IMR-90 (cell line): ENCODE measurements at regions not wholly inside any gene's neighbourhood (a gene's known extent, or its start where the extent isn't known, plus 50 kb on each side); places are given as distances from the start of the nearest gene placed in this dataset.

Experiments
- ATAC-seq: fragments of 200-7000 bp; cut with Tn5 transposase; 2 replicates; pipeline ENCODE4 v1.9.1; 2020; ENCODE audit warnings: low read depth, mild to moderate bottlenecking, moderate library complexity
- BruUV-seq: library from RNA; stranded (reverse); fragments of 400-500 nt; replicated peaks from 2 replicates; lab custom pipeline; 2021; lab: Mats Ljungman, UMichigan
- CTCF ChIA-PET: fragments of 300-600 bp; formaldehyde crosslinking; extraction: SDS; loops from one replicate; lab custom pipeline; 2021; ENCODE audit warnings: antibody characterized with exemption; lab: Yijun Ruan, JAX
- POLR2A ChIA-PET: fragments of 300-600 bp; sonication (Branson Sonifier 250); formaldehyde crosslinking; loops from one replicate; lab custom pipeline; 2022; ENCODE audit warnings: antibody characterized with exemption; ENCODE audit not compliant: unreplicated experiment; lab: Charles Lee
- DNase-seq: peaks from one replicate; pipeline ENCODE4 v3.0.0; 2013
- H2AFZ ChIP-seq: replicated peaks from 2 replicates; pipeline ENCODE3; 2013; ENCODE audit warnings: low read length, mild to moderate bottlenecking; ENCODE audit not compliant: poor library complexity
- H2AK5ac ChIP-seq: 2 replicates; pipeline ENCODE4 v1.6.1; 2013; ENCODE audit warnings: low read depth, low read length, inconsistent platforms
- H2AK9ac ChIP-seq: replicated peaks from 2 replicates; pipeline ENCODE3; 2013; ENCODE audit warnings: mild to moderate bottlenecking, low read depth, low read length, moderate library complexity; ENCODE audit not compliant: poor library complexity
- H2BK120ac ChIP-seq: 2 replicates; pipeline ENCODE4 v1.6.1; 2013; ENCODE audit warnings: low read depth, low read length, inconsistent platforms
- H2BK15ac ChIP-seq: 3 replicates; pipeline ENCODE4 v1.6.1; 2013; ENCODE audit warnings: low read depth, low read length, inconsistent platforms
- H2BK20ac ChIP-seq: 2 replicates; pipeline ENCODE4 v1.6.1; 2013; ENCODE audit warnings: low read depth, mild to moderate bottlenecking, inconsistent platforms, low read length, moderate library complexity
- H2BK5ac ChIP-seq: 2 replicates; pipeline ENCODE4 v1.6.1; 2013; ENCODE audit warnings: mild to moderate bottlenecking, low read depth, low read length, inconsistent platforms; ENCODE audit not compliant: poor library complexity, severe bottlenecking
- H3K14ac ChIP-seq: replicated peaks from 2 replicates; pipeline ENCODE4 v1.6.1; 2013; ENCODE audit warnings: low read depth, low read length, inconsistent platforms
- H3K18ac ChIP-seq: 2 replicates; pipeline ENCODE4 v1.6.1; 2013; ENCODE audit warnings: low read depth, low read length, control low read depth
- H3K23ac ChIP-seq: 2 replicates; pipeline ENCODE4 v1.6.1; 2013; ENCODE audit warnings: low read depth, low read length, inconsistent platforms
- H3K27ac ChIP-seq: 2 replicates; pipeline ENCODE4 v1.5.1; 2013; ENCODE audit warnings: mild to moderate bottlenecking, control low read depth, low read length; ENCODE audit not compliant: insufficient read depth
- H3K27me3 ChIP-seq: 2 replicates; pipeline ENCODE4 v1.6.1; 2013; ENCODE audit warnings: low read length; ENCODE audit not compliant: control insufficient read depth, insufficient read depth
- H3K36me3 ChIP-seq: 2 replicates; pipeline ENCODE4 v1.6.1; 2013; ENCODE audit warnings: low read length, mixed read lengths; ENCODE audit not compliant: control insufficient read depth, insufficient read depth
- H3K4ac ChIP-seq: 2 replicates; pipeline ENCODE4 v1.6.1; 2013; ENCODE audit warnings: low read depth, low read length, inconsistent platforms
- H3K4me1 ChIP-seq: 2 replicates; pipeline ENCODE4 v1.6.1; 2013; ENCODE audit warnings: low read length, mixed read lengths; ENCODE audit not compliant: control insufficient read depth, insufficient read depth
- H3K4me2 ChIP-seq: 2 replicates; pipeline ENCODE4 v1.6.1; 2013; ENCODE audit warnings: low read depth, mild to moderate bottlenecking, control low read depth, low read length, moderate library complexity
- H3K4me3 ChIP-seq: 2 replicates; pipeline ENCODE4 v1.5.1; 2013; ENCODE audit warnings: low read depth, mild to moderate bottlenecking, control low read depth, low read length, moderate library complexity; ENCODE audit not compliant: insufficient read depth
- H3K56ac ChIP-seq: 2 replicates; pipeline ENCODE4 v1.6.1; 2013; ENCODE audit warnings: low read length, inconsistent platforms; ENCODE audit not compliant: insufficient read depth; ENCODE audit errors: extremely low read depth
- H3K79me1 ChIP-seq, 2 experiments: 2 replicates each; pipeline ENCODE4 v1.6.1; 2013; ENCODE audit warnings: low read length in 2 of 2, inconsistent platforms in 1 of 2, low read depth in 1 of 2
- H3K9ac ChIP-seq: 2 replicates; pipeline ENCODE4 v1.6.1; 2013; ENCODE audit warnings: low read depth, low read length, control low read depth
- H3K9me1 ChIP-seq: 2 replicates; pipeline ENCODE4 v1.6.1; 2013; ENCODE audit warnings: low read length, inconsistent platforms; ENCODE audit not compliant: insufficient read depth
- H3K9me3 ChIP-seq: 2 replicates; pipeline ENCODE4 v1.6.1; 2013; ENCODE audit warnings: low read length; ENCODE audit not compliant: control insufficient read depth, insufficient read depth
- H4K20me1 ChIP-seq: 2 replicates; pipeline ENCODE4 v1.6.1; 2013; ENCODE audit warnings: low read length, inconsistent platforms; ENCODE audit not compliant: insufficient read depth
- H4K5ac ChIP-seq: 2 replicates; pipeline ENCODE4 v1.6.1; 2013; ENCODE audit warnings: mild to moderate bottlenecking, low read depth, low read length, control low read depth
- H4K8ac ChIP-seq, 2 experiments: 2 replicates each; pipeline ENCODE4 v1.6.1; 2013; ENCODE audit warnings: low read depth in 2 of 2, low read length in 2 of 2, control low read depth in 1 of 2, inconsistent platforms in 1 of 2
- H4K91ac ChIP-seq: 2 replicates; pipeline ENCODE4 v1.6.1; 2013; ENCODE audit warnings: low read depth, low read length, inconsistent platforms; ENCODE audit not compliant: insufficient read depth
- BHLHE40 ChIP-seq: fragments of 150-350 bp; IDR thresholded peaks from 2 replicates; pipeline ENCODE4 v1.6.1; 2016; ENCODE audit warnings: mild to moderate bottlenecking, low read depth, low read length
- MAFK ChIP-seq: IDR thresholded peaks from 2 replicates; pipeline ENCODE4 v1.6.1; 2012; ENCODE audit warnings: low read depth, low read length, improper control_type of control experiment
- MAZ ChIP-seq: IDR thresholded peaks from 2 replicates; pipeline ENCODE4 v1.6.1; 2012; ENCODE audit warnings: low read depth, mild to moderate bottlenecking, low read length, improper control_type of control experiment, moderate library complexity, borderline replicate concordance
- WGBS, 2 experiments: methylation state at CpG; one replicate each; pipeline versions ENCODE4 v1.1.5 to v1.1.7; 2013; ENCODE audit warnings: missing lambda C conversion rate in 2 of 2; ENCODE audit not compliant: insufficient read length in 1 of 2; ENCODE audit errors: extremely low coverage in 2 of 2; 5-methylcytosine and 5-hydroxymethylcytosine counted together
- dilution Hi-C: fragments of 300-500 bp; cut with HindIII; formaldehyde crosslinking; loops from one replicate; pipeline ENCODE4 v1.14.3; 2018; ENCODE audit warnings: low sequenced_read_pairs; ENCODE audit not compliant: unreplicated experiment
- in situ Hi-C: fragments of 300-500 bp; cut with MboI; formaldehyde crosslinking; loops from 3 replicates; pipeline ENCODE4 v1.14.3; 2019; ENCODE audit warnings: low sequenced_read_pairs, inconsistent platforms, mixed read lengths
- intact Hi-C: fragments of 100-400 bp; cut with micrococcal nuclease; formaldehyde crosslinking; loops from 2 replicates; pipeline ENCODE4 v1.10.0; 2022

DNA sequence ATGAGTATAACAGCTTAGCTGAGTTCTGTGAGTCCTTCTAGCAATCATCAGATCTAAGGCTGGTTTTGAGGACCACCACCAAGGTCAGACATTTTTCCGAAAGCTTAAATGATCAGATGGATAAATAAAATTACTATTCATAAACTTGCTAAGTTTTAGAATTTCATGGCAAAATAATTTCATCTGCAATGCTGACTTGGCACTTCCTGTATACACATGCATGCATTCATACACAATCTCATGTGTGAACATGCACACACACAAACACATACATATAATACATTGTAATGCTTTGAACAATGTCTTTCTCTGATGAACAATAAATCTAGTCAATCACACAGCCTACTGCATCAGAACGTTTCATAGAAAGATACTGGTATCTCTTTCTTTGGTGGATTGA is 1068.3 kb downstream of the HACE1 start:
- Histone ChIP-seq H3K79me1 (no peaks in the 10 kb centered on the region), H3K14ac (no peak overlapping the region), H4K5ac (no peak overlapping the region), H3K27ac (no peak overlapping the region), H3K9me1 (no peaks in the 10 kb centered on the region), H2BK15ac (no peak overlapping the region), H3K18ac (no peak overlapping the region), H3K56ac (no peak overlapping the region), H2BK20ac (no peak overlapping the region), H3K9me3 (no peaks in the 10 kb centered on the region), H3K23ac (no peak overlapping the region), H2BK120ac (no peak overlapping the region), H3K27me3 (no peaks in the 10 kb centered on the region), H2AK5ac (no peak overlapping the region), H3K4me1 (no peaks in the 10 kb centered on the region), H3K9ac (no peak overlapping the region), H3K36me3 (no peaks in the 10 kb centered on the region), H4K91ac (no peak overlapping the region), H2AFZ (no peak overlapping the region), H2BK5ac (no peak overlapping the region), H2AK9ac (no peak overlapping the region), H3K4me2 (no peak overlapping the region), H3K4ac (no peak overlapping the region), H4K8ac (no peak overlapping the region), H3K4me3 (no peak overlapping the region), H4K20me1 (no peaks in the 10 kb centered on the region)
- in situ Hi-C loops = no loop called here
- no peak for ATAC-seq
- ChIA-PET CTCF (no interaction called here), POLR2A (no interaction called here)
- intact Hi-C loops = no loop called here
- no peak for TF ChIP-seq BHLHE40
- TF ChIP-seq MAZ = no peak
- peak; percentile 75 for TF ChIP-seq MAFK
- BruUV-seq = no TSS peak
- dilution Hi-C loops = no loop called here
- no peak for DNase-seq
- no CpG with 5 or more reads among the region's 2 CpGs for WGBS, 2 experiments
